Gastrocnemius medialis (tissue), 4 donors: ENCODE measurements at regions not wholly inside any gene's neighbourhood (a gene's known extent, or its start where the extent isn't known, plus 50 kb on each side); places are given as distances from the start of the nearest gene placed in this dataset.

Experiments used
- ATAC-seq, 2 donors: fragments of 150-250 bp; one replicate each; pipeline ENCODE4 v1.9.1; 2016
- DNase-seq, 2 donors: peaks; one replicate each; pipeline ENCODE4 v3.0.0-alpha.2; 2019
- H3K27ac ChIP-seq, 4 donors: fragments of 200-600 bp; sonication (generic); 1 replicate in 1 of 4; 2 replicates in 3 of 4; pipeline ENCODE4 v1.5.1; 2016 to 2018; ENCODE audit warnings: mild to moderate bottlenecking in 2 of 4, moderate library complexity in 1 of 4
- H3K27me3 ChIP-seq, 3 donors: fragments of 200-600 bp; sonication (generic) in 2 of 3; 1 replicate in 1 of 3; 2 replicates in 2 of 3; pipeline versions ENCODE4 v1.5.1 to v1.6.0; 2016 to 2019; ENCODE audit warnings: mild to moderate bottlenecking in 1 of 3, moderate library complexity in 1 of 3
- H3K36me3 ChIP-seq, 2 donors: fragments of 200-600 bp; sonication (generic) in 1 of 2; one replicate each; pipeline ENCODE4 v1.5.1; 2017 to 2018
- H3K4me1 ChIP-seq, 2 donors: fragments of 200-600 bp; sonication (generic) in 1 of 2; one replicate each; pipeline ENCODE4 v1.5.1; 2016 to 2017; ENCODE audit warnings: mild to moderate bottlenecking in 2 of 2
- H3K4me3 ChIP-seq, 4 donors: fragments of 200-600 bp; sonication (generic) in 3 of 4; 1 replicate in 1 of 4; 2 replicates in 3 of 4; pipeline ENCODE4 v1.5.1; 2016 to 2019; ENCODE audit warnings: mild to moderate bottlenecking in 2 of 4
- H3K9me3 ChIP-seq, 3 donors: fragments of 200-600 bp; sonication (generic) in 2 of 3; 1 replicate in 1 of 3; 2 replicates in 2 of 3; pipeline ENCODE4 v1.5.1; 2016 to 2019
- POLR2A ChIP-seq, 2 donors: fragments of 450-650 bp; IDR thresholded peaks; one replicate each; pipeline ENCODE4 v1.6.1; 2017; ENCODE audit warnings: antibody characterized with exemption in 2 of 2, mild to moderate bottlenecking in 2 of 2, moderate library complexity in 2 of 2
- in situ Hi-C, 4 donors: fragments of 200-750 bp; cut with MboI; loops; one replicate each; pipeline versions ENCODE4 v1.15.0 to v1.8.0; 2017; ENCODE audit warnings: low sequenced_read_pairs in 4 of 4
- intact Hi-C: fragments of 100-400 bp; cut with DNase I; formaldehyde crosslinking; loops from one replicate; pipeline ENCODE4 v1.15.1; 2023; ENCODE audit warnings: low total_unique reads
- TF ChIP-seq, protein P1 (sequence below), 5 experiments: fragments of 450-650 bp in 3 of 5; fragments of 200-600 bp in 2 of 5; sonication (generic) in 2 of 5; IDR thresholded peaks in 4 of 5; conservative IDR thresholded peaks in 1 of 5; 1 replicate in 4 of 5; 2 replicates in 1 of 5; pipeline ENCODE4 v1.5.1; 2016 to 2019; ENCODE audit warnings: antibody characterized with exemption in 5 of 5, mild to moderate bottlenecking in 3 of 5, moderate library complexity in 3 of 5

- no peaks in the 10 kb centered on the region for H3K27me3 ChIP-seq
- in situ Hi-C loops = no loop called here
- ATAC-seq = no peak
- H3K36me3 ChIP-seq = no peaks in the 10 kb centered on the region
- DNase-seq = no peak
- no peak overlapping the region for H3K27ac ChIP-seq
- no peaks in the 10 kb centered on the region for H3K9me3 ChIP-seq
- H3K4me3 ChIP-seq = no peak overlapping the region
- H3K4me1 ChIP-seq = peaks cover 0 to 4% of the 10 kb centered on the region in 2 donors
- intact Hi-C loops = no loop called here
- TF ChIP-seq POLR2A (IDR thresholded peaks at IDR 0.05) = no peak
- TF ChIP-seq, protein P1, sequence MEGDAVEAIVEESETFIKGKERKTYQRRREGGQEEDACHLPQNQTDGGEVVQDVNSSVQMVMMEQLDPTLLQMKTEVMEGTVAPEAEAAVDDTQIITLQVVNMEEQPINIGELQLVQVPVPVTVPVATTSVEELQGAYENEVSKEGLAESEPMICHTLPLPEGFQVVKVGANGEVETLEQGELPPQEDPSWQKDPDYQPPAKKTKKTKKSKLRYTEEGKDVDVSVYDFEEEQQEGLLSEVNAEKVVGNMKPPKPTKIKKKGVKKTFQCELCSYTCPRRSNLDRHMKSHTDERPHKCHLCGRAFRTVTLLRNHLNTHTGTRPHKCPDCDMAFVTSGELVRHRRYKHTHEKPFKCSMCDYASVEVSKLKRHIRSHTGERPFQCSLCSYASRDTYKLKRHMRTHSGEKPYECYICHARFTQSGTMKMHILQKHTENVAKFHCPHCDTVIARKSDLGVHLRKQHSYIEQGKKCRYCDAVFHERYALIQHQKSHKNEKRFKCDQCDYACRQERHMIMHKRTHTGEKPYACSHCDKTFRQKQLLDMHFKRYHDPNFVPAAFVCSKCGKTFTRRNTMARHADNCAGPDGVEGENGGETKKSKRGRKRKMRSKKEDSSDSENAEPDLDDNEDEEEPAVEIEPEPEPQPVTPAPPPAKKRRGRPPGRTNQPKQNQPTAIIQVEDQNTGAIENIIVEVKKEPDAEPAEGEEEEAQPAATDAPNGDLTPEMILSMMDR (IDR thresholded peaks at IDR 0.05 in 4 of 5, conservative IDR thresholded peaks at IDR 0.05 in 1 of 5) = no peak
Observed at GRCh38 chr2:81942876-81943275, 1638.3 kb upstream of the LRRTM1 start.

DNA sequence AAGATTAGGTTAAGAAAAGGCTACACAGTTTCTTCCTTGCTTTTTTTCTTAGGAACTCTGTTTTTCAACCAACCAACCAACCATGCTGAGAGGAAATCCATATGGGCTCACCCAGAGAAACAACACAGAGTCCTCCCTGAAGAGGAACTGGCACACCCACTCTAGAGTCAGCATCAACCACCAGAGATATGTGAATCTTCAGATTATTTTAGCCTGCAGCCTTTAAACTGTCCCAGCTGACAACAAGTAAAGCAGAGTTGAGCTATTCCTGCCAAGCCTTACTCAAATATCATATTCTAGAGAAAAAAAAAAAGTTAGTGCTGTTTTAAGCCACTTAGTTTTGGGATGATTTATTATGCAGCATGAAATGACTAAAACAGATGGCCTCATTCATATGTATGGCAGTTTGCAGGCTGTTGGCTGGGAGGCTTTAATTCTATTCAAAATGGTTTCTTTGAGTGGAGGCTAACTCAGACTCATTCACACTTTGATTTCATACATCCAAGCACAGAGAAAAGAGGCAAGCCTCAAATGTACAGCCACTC lies 1637.7 kb upstream of the LRRTM1 start:
- Histone ChIP-seq H3K9me3 (no peaks in the 10 kb centered on the region), H3K27me3 (no peaks in the 10 kb centered on the region), H3K36me3 (no peaks in the 10 kb centered on the region), H3K4me1 (peaks cover 0 to 4% of the 10 kb centered on the region in 2 donors), H3K4me3 (no peak overlapping the region), H3K27ac (no peak overlapping the region)
- intact Hi-C loops = no loop called here
- ATAC-seq (no peak), DNase-seq (no peak)
- in situ Hi-C loops = no loop called here
- no peak for TF ChIP-seq POLR2A (IDR thresholded peaks at IDR 0.05)
- TF ChIP-seq, protein P1 (IDR thresholded peaks at IDR 0.05 in 4 of 5, conservative IDR thresholded peaks at IDR 0.05 in 1 of 5) = no peak

DNA sequence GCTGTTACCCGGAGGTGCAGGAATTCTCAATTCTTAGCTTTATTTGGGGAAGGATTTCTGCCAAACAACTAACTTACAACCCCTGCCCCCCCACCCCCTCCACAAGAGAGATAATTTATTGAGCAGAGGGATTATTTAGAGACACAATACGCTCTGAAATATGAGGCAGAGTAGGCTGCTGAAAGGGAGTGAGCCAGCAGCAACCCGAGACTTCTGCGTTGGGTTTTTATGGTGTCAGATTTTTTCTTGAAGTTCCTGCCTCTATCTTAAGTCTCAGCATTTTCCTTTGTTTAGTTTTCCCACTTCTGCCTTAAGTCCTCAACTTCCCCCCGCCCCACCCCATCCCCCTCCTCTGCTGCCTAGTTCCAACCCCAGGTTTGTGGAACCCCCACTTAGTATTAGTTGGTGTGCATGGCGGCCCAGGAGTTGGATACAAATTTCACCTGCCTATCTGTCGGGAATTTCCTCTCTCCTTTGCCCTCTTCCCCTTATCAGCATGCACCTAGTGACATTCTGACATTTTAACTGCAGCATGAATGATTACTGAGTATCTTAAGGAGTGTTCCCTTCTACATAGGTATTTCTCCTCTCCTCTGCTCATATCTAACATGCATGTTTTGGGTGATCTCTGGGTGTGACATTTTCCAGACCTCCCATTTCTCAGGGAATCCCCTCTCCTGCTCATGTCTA lies 1635.9 kb upstream of the LRRTM1 start:
- intact Hi-C loops (no loop called here), in situ Hi-C loops (no loop called here)
- Histone ChIP-seq H3K4me3 (no peak overlapping the region), H3K27ac (no peak overlapping the region), H3K36me3 (no peaks in the 10 kb centered on the region), H3K9me3 (no peaks in the 10 kb centered on the region), H3K4me1 (peaks cover 0 to 4% of the 10 kb centered on the region in 2 donors), H3K27me3 (no peaks in the 10 kb centered on the region)
- TF ChIP-seq, protein P1 (IDR thresholded peaks at IDR 0.05 in 4 of 5, conservative IDR thresholded peaks at IDR 0.05 in 1 of 5) = no peak
- no peak for DNase-seq
- ATAC-seq = no peak

- in situ Hi-C loops (no loop called here), intact Hi-C loops (no loop called here)
- ATAC-seq = no peak
Observed at GRCh38 chr2:81937944-81938343, 1633.4 kb upstream of the LRRTM1 start.

More at GRCh38 chr2:81937944-81938343, 1633.4 kb upstream of the LRRTM1 start:
- Histone ChIP-seq H3K4me3 (no peak overlapping the region), H3K36me3 (no peaks in the 10 kb centered on the region), H3K27ac (no peak overlapping the region), H3K9me3 (no peaks in the 10 kb centered on the region), H3K4me1 (peaks cover 0 to 4% of the 10 kb centered on the region in 2 donors), H3K27me3 (no peaks in the 10 kb centered on the region)
- no peak for DNase-seq
- TF ChIP-seq, protein P1 (IDR thresholded peaks at IDR 0.05 in 4 of 5, conservative IDR thresholded peaks at IDR 0.05 in 1 of 5) = no peak
- TF ChIP-seq POLR2A (IDR thresholded peaks at IDR 0.05) = no peak
